IMR-90 (cell line): ENCODE measurements at regions not wholly inside any gene's neighbourhood (a gene's known extent, or its start where the extent isn't known, plus 50 kb on each side); places are given as distances from the start of the nearest gene placed in this dataset.

Source experiments
- ATAC-seq: fragments of 200-7000 bp; cut with Tn5 transposase; 2 replicates; pipeline ENCODE4 v1.9.1; 2020; ENCODE audit warnings: low read depth, mild to moderate bottlenecking, moderate library complexity
- BruUV-seq: library from RNA; stranded (reverse); fragments of 400-500 nt; replicated peaks from 2 replicates; lab custom pipeline; 2021; lab: Mats Ljungman, UMichigan
- CTCF ChIA-PET: fragments of 300-600 bp; formaldehyde crosslinking; extraction: SDS; loops from one replicate; lab custom pipeline; 2021; ENCODE audit warnings: antibody characterized with exemption; lab: Yijun Ruan, JAX
- POLR2A ChIA-PET: fragments of 300-600 bp; sonication (Branson Sonifier 250); formaldehyde crosslinking; loops from one replicate; lab custom pipeline; 2022; ENCODE audit warnings: antibody characterized with exemption; ENCODE audit not compliant: unreplicated experiment; lab: Charles Lee
- DNase-seq: peaks from one replicate; pipeline ENCODE4 v3.0.0; 2013
- H2AFZ ChIP-seq: replicated peaks from 2 replicates; pipeline ENCODE3; 2013; ENCODE audit warnings: low read length, mild to moderate bottlenecking; ENCODE audit not compliant: poor library complexity
- H2AK5ac ChIP-seq: 2 replicates; pipeline ENCODE4 v1.6.1; 2013; ENCODE audit warnings: low read depth, low read length, inconsistent platforms
- H2AK9ac ChIP-seq: replicated peaks from 2 replicates; pipeline ENCODE3; 2013; ENCODE audit warnings: mild to moderate bottlenecking, low read depth, low read length, moderate library complexity; ENCODE audit not compliant: poor library complexity
- H2BK120ac ChIP-seq: 2 replicates; pipeline ENCODE4 v1.6.1; 2013; ENCODE audit warnings: low read depth, low read length, inconsistent platforms
- H2BK15ac ChIP-seq: 3 replicates; pipeline ENCODE4 v1.6.1; 2013; ENCODE audit warnings: low read depth, low read length, inconsistent platforms
- H2BK20ac ChIP-seq: 2 replicates; pipeline ENCODE4 v1.6.1; 2013; ENCODE audit warnings: low read depth, mild to moderate bottlenecking, inconsistent platforms, low read length, moderate library complexity
- H2BK5ac ChIP-seq: 2 replicates; pipeline ENCODE4 v1.6.1; 2013; ENCODE audit warnings: mild to moderate bottlenecking, low read depth, low read length, inconsistent platforms; ENCODE audit not compliant: poor library complexity, severe bottlenecking
- H3K14ac ChIP-seq: replicated peaks from 2 replicates; pipeline ENCODE4 v1.6.1; 2013; ENCODE audit warnings: low read depth, low read length, inconsistent platforms
- H3K18ac ChIP-seq: 2 replicates; pipeline ENCODE4 v1.6.1; 2013; ENCODE audit warnings: low read depth, low read length, control low read depth
- H3K23ac ChIP-seq: 2 replicates; pipeline ENCODE4 v1.6.1; 2013; ENCODE audit warnings: low read depth, low read length, inconsistent platforms
- H3K27ac ChIP-seq: 2 replicates; pipeline ENCODE4 v1.5.1; 2013; ENCODE audit warnings: mild to moderate bottlenecking, control low read depth, low read length; ENCODE audit not compliant: insufficient read depth
- H3K27me3 ChIP-seq: 2 replicates; pipeline ENCODE4 v1.6.1; 2013; ENCODE audit warnings: low read length; ENCODE audit not compliant: control insufficient read depth, insufficient read depth
- H3K36me3 ChIP-seq: 2 replicates; pipeline ENCODE4 v1.6.1; 2013; ENCODE audit warnings: low read length, mixed read lengths; ENCODE audit not compliant: control insufficient read depth, insufficient read depth
- H3K4ac ChIP-seq: 2 replicates; pipeline ENCODE4 v1.6.1; 2013; ENCODE audit warnings: low read depth, low read length, inconsistent platforms
- H3K4me1 ChIP-seq: 2 replicates; pipeline ENCODE4 v1.6.1; 2013; ENCODE audit warnings: low read length, mixed read lengths; ENCODE audit not compliant: control insufficient read depth, insufficient read depth
- H3K4me2 ChIP-seq: 2 replicates; pipeline ENCODE4 v1.6.1; 2013; ENCODE audit warnings: low read depth, mild to moderate bottlenecking, control low read depth, low read length, moderate library complexity
- H3K4me3 ChIP-seq: 2 replicates; pipeline ENCODE4 v1.5.1; 2013; ENCODE audit warnings: low read depth, mild to moderate bottlenecking, control low read depth, low read length, moderate library complexity; ENCODE audit not compliant: insufficient read depth
- H3K56ac ChIP-seq: 2 replicates; pipeline ENCODE4 v1.6.1; 2013; ENCODE audit warnings: low read length, inconsistent platforms; ENCODE audit not compliant: insufficient read depth; ENCODE audit errors: extremely low read depth
- H3K79me1 ChIP-seq, 2 experiments: 2 replicates each; pipeline ENCODE4 v1.6.1; 2013; ENCODE audit warnings: low read length in 2 of 2, inconsistent platforms in 1 of 2, low read depth in 1 of 2
- H3K9ac ChIP-seq: 2 replicates; pipeline ENCODE4 v1.6.1; 2013; ENCODE audit warnings: low read depth, low read length, control low read depth
- H3K9me1 ChIP-seq: 2 replicates; pipeline ENCODE4 v1.6.1; 2013; ENCODE audit warnings: low read length, inconsistent platforms; ENCODE audit not compliant: insufficient read depth
- H3K9me3 ChIP-seq: 2 replicates; pipeline ENCODE4 v1.6.1; 2013; ENCODE audit warnings: low read length; ENCODE audit not compliant: control insufficient read depth, insufficient read depth
- H4K20me1 ChIP-seq: 2 replicates; pipeline ENCODE4 v1.6.1; 2013; ENCODE audit warnings: low read length, inconsistent platforms; ENCODE audit not compliant: insufficient read depth
- H4K5ac ChIP-seq: 2 replicates; pipeline ENCODE4 v1.6.1; 2013; ENCODE audit warnings: mild to moderate bottlenecking, low read depth, low read length, control low read depth
- H4K8ac ChIP-seq, 2 experiments: 2 replicates each; pipeline ENCODE4 v1.6.1; 2013; ENCODE audit warnings: low read depth in 2 of 2, low read length in 2 of 2, control low read depth in 1 of 2, inconsistent platforms in 1 of 2
- H4K91ac ChIP-seq: 2 replicates; pipeline ENCODE4 v1.6.1; 2013; ENCODE audit warnings: low read depth, low read length, inconsistent platforms; ENCODE audit not compliant: insufficient read depth
- BHLHE40 ChIP-seq: fragments of 150-350 bp; IDR thresholded peaks from 2 replicates; pipeline ENCODE4 v1.6.1; 2016; ENCODE audit warnings: mild to moderate bottlenecking, low read depth, low read length
- CHD1 ChIP-seq: IDR thresholded peaks from 2 replicates; pipeline ENCODE4 v1.6.1; 2012; ENCODE audit warnings: low read depth, low read length, improper control_type of control experiment
- CTCF ChIP-seq: conservative IDR thresholded peaks from 2 replicates; pipeline ENCODE4 v1.5.1; 2012; ENCODE audit warnings: mild to moderate bottlenecking, low read depth, low read length, improper control_type of control experiment
- ELK1 ChIP-seq: fragments of 150-350 bp; IDR thresholded peaks from 2 replicates; pipeline ENCODE4 v1.6.1; 2016; ENCODE audit warnings: low read depth, mild to moderate bottlenecking, low read length, moderate library complexity, borderline replicate concordance
- FOS ChIP-seq: fragments of 150-350 bp; IDR thresholded peaks from 2 replicates; pipeline ENCODE4 v1.6.1; 2016; ENCODE audit warnings: low read depth, low read length
- MAFK ChIP-seq: IDR thresholded peaks from 2 replicates; pipeline ENCODE4 v1.6.1; 2012; ENCODE audit warnings: low read depth, low read length, improper control_type of control experiment
- MAZ ChIP-seq: IDR thresholded peaks from 2 replicates; pipeline ENCODE4 v1.6.1; 2012; ENCODE audit warnings: low read depth, mild to moderate bottlenecking, low read length, improper control_type of control experiment, moderate library complexity, borderline replicate concordance
- MXI1 ChIP-seq: IDR thresholded peaks from 2 replicates; pipeline ENCODE4 v1.6.1; 2012; ENCODE audit warnings: low read depth, mild to moderate bottlenecking, low read length, moderate library complexity, borderline replicate concordance
- NFE2L2 ChIP-seq: fragments of 150-350 bp; IDR thresholded peaks from 2 replicates; pipeline ENCODE4 v1.6.1; 2016; ENCODE audit warnings: low read depth, mild to moderate bottlenecking, low read length
- POLR2A ChIP-seq: IDR thresholded peaks from 2 replicates; pipeline ENCODE4 v1.6.1; 2012; ENCODE audit warnings: mild to moderate bottlenecking, low read depth, low read length
- RAD21 ChIP-seq: IDR thresholded peaks from 2 replicates; pipeline ENCODE4 v1.6.1; 2012; ENCODE audit warnings: low read length, improper control_type of control experiment
- RCOR1 ChIP-seq: IDR thresholded peaks from 2 replicates; pipeline ENCODE4 v1.6.1; 2012; ENCODE audit warnings: mild to moderate bottlenecking, low read length, improper control_type of control experiment; ENCODE audit not compliant: insufficient replicate concordance
- RFX5 ChIP-seq: IDR thresholded peaks from 2 replicates; pipeline ENCODE4 v1.8.0; 2012; ENCODE audit warnings: low read depth, mild to moderate bottlenecking, low read length, moderate library complexity
- USF2 ChIP-seq: fragments of 150-350 bp; IDR thresholded peaks from 2 replicates; pipeline ENCODE4 v1.6.1; 2017; ENCODE audit warnings: mild to moderate bottlenecking, antibody characterized with exemption, low read length, low read depth
- WGBS, 2 experiments: methylation state at CpG; one replicate each; pipeline versions ENCODE4 v1.1.5 to v1.1.7; 2013; ENCODE audit warnings: missing lambda C conversion rate in 2 of 2; ENCODE audit not compliant: insufficient read length in 1 of 2; ENCODE audit errors: extremely low coverage in 2 of 2; 5-methylcytosine and 5-hydroxymethylcytosine counted together
- dilution Hi-C: fragments of 300-500 bp; cut with HindIII; formaldehyde crosslinking; loops from one replicate; pipeline ENCODE4 v1.14.3; 2018; ENCODE audit warnings: low sequenced_read_pairs; ENCODE audit not compliant: unreplicated experiment
- in situ Hi-C: fragments of 300-500 bp; cut with MboI; formaldehyde crosslinking; loops from 3 replicates; pipeline ENCODE4 v1.14.3; 2019; ENCODE audit warnings: low sequenced_read_pairs, inconsistent platforms, mixed read lengths
- intact Hi-C: fragments of 100-400 bp; cut with micrococcal nuclease; formaldehyde crosslinking; loops from 2 replicates; pipeline ENCODE4 v1.10.0; 2022

GRCh38 chr2:136358576-136358975 lies 240.6 kb upstream of the CXCR4 start:
- no peak overlapping the region for H3K4me3 ChIP-seq
- H2BK5ac ChIP-seq, result no peak overlapping the region
- dilution Hi-C loops, result no loop called here
- WGBS, 2 experiments, result no CpG with 5 or more reads among the region's 2 CpGs
- H4K91ac ChIP-seq, result no peak overlapping the region
- no peak overlapping the region for H3K14ac ChIP-seq
- no peaks in the 10 kb centered on the region for H3K9me1 ChIP-seq
- H4K8ac ChIP-seq, result no peak overlapping the region
- POLR2A ChIA-PET, result no interaction called here
- no peaks in the 10 kb centered on the region for H4K20me1 ChIP-seq
- H3K23ac ChIP-seq, result no peak overlapping the region
- H3K18ac ChIP-seq, result no peak overlapping the region
- H3K56ac ChIP-seq, result no peak overlapping the region
- no peak overlapping the region for H3K27ac ChIP-seq
- no peak overlapping the region for H2AFZ ChIP-seq
- DNase-seq (no peak), ATAC-seq (no peak)
- H2BK120ac ChIP-seq, result no peak overlapping the region
- no TSS peak for BruUV-seq
- CTCF ChIA-PET, result no interaction called here
- in situ Hi-C loops, result no loop called here
- H3K4me1 ChIP-seq, result no peaks in the 10 kb centered on the region
- no peak overlapping the region for H2AK5ac ChIP-seq
- intact Hi-C loops, result no loop called here
- no peaks in the 10 kb centered on the region for H3K27me3 ChIP-seq
- no peak overlapping the region for H4K5ac ChIP-seq
- H2BK15ac ChIP-seq, result no peak overlapping the region
- H2BK20ac ChIP-seq, result no peak overlapping the region
- TF ChIP-seq CHD1 (no peak), USF2 (no peak), CTCF (no peak), BHLHE40 (no peak), ELK1 (no peak), MAFK (no peak), MXI1 (no peak), POLR2A (no peak), NFE2L2 (no peak), FOS (no peak), RAD21 (no peak), RFX5 (no peak), RCOR1 (no peak), MAZ (no peak)
- no peak overlapping the region for H3K4me2 ChIP-seq
- no peaks in the 10 kb centered on the region for H3K36me3 ChIP-seq
- H3K4ac ChIP-seq, result no peak overlapping the region
- no peaks in the 10 kb centered on the region for H3K79me1 ChIP-seq
- no peak overlapping the region for H2AK9ac ChIP-seq
- H3K9ac ChIP-seq, result no peak overlapping the region
- no peaks in the 10 kb centered on the region for H3K9me3 ChIP-seq
